CD8-positive, alpha-beta memory T cell (primary cell): ENCODE measurements at regions not wholly inside any gene's neighbourhood (a gene's known extent, or its start where the extent isn't known, plus 50 kb on each side); places are given as distances from the start of the nearest gene placed in this dataset.

Experiments
- CTCF ChIA-PET: fragments of 350-600 bp; sonication (Branson Sonifier 250); formaldehyde crosslinking; loops from one replicate; lab custom pipeline; 2021; ENCODE audit warnings: antibody characterized with exemption; lab: Charles Lee
- POLR2A ChIA-PET: fragments of 350-600 bp; sonication (Branson Sonifier 250); formaldehyde crosslinking; loops from one replicate; lab custom pipeline; 2021; ENCODE audit warnings: antibody characterized with exemption; lab: Charles Lee
- DNase-seq, 5 donors: peaks; one replicate each; pipeline versions ENCODE4 v3.0.0 to v3.0.0-alpha.2; 2020 to 2022; ENCODE audit warnings: mixed read lengths in 1 of 5
- H3K27ac ChIP-seq: one replicate; pipeline ENCODE4 v1.7.0; 2013; ENCODE audit warnings: low read depth, mild to moderate bottlenecking, low read length, moderate library complexity
- H3K27me3 ChIP-seq: 2 replicates; pipeline ENCODE4 v1.7.0; 2013; ENCODE audit warnings: low read length, mild to moderate bottlenecking; ENCODE audit not compliant: insufficient read depth, poor library complexity, severe bottlenecking
- H3K36me3 ChIP-seq: 2 replicates; pipeline ENCODE4 v1.7.0; 2013; ENCODE audit warnings: mild to moderate bottlenecking, low read length, moderate library complexity; ENCODE audit not compliant: insufficient read depth
- H3K4me1 ChIP-seq: 2 replicates; pipeline ENCODE4 v1.7.0; 2013; ENCODE audit warnings: mild to moderate bottlenecking, low read length, moderate library complexity; ENCODE audit not compliant: insufficient read depth
- H3K4me3 ChIP-seq: 2 replicates; pipeline ENCODE4 v1.7.0; 2013; ENCODE audit warnings: mild to moderate bottlenecking, low read length
- H3K9me3 ChIP-seq: 2 replicates; pipeline ENCODE4 v1.7.0; 2013; ENCODE audit warnings: mild to moderate bottlenecking, low read length
- H3K27ac Mint-ChIP-seq, 8 donors: one replicate each; pipeline ENCODE4 v1.8.0; 2020 to 2021; ENCODE audit warnings: mixed read lengths in 8 of 8, mild to moderate bottlenecking in 6 of 8, inconsistent platforms in 3 of 8, moderate library complexity in 3 of 8
- H3K27me3 Mint-ChIP-seq, 2 donors: one replicate each; pipeline ENCODE4 v1.8.0; 2020 to 2021; ENCODE audit warnings: mixed read lengths in 2 of 2, mild to moderate bottlenecking in 1 of 2, moderate library complexity in 1 of 2
- H3K36me3 Mint-ChIP-seq, 3 donors: one replicate each; pipeline ENCODE4 v1.8.0; 2020 to 2021; ENCODE audit warnings: mixed read lengths in 3 of 3, inconsistent platforms in 1 of 3, mild to moderate bottlenecking in 1 of 3
- H3K4me1 Mint-ChIP-seq, 3 donors: one replicate each; pipeline ENCODE4 v1.8.0; 2020 to 2021; ENCODE audit warnings: mixed read lengths in 3 of 3, inconsistent platforms in 1 of 3, mild to moderate bottlenecking in 1 of 3
- H3K4me3 Mint-ChIP-seq, 7 donors: one replicate each; pipeline ENCODE4 v1.8.0; 2020 to 2021; ENCODE audit warnings: mixed read lengths in 7 of 7, mild to moderate bottlenecking in 6 of 7, moderate library complexity in 4 of 7, inconsistent platforms in 2 of 7
- H3K9me3 Mint-ChIP-seq, 5 donors: one replicate each; pipeline ENCODE4 v1.8.0; 2020 to 2022; ENCODE audit warnings: mixed read lengths in 5 of 5, mild to moderate bottlenecking in 3 of 5, moderate library complexity in 2 of 5, inconsistent platforms in 1 of 5

DNA sequence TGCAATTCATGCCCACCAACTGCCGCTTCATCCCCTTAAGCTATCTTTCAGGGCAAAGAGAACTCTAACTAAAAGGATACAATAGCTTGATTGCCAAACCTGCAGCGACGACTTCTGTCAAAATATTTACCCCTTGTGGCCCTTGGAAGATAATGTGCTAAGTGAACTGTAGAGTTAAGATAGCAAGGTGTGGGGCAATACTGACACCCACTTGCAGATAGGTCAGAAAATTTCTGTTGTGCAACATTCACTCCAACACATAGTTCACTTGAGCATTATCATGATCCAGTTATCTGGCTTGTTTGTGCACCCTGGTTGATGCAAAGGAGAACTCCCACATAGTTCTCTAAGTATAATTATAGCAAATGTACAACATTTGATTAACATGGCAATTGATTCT, 55.6 kb downstream of the RHOXF2B start:
- H3K9me3 Mint-ChIP-seq, result no peaks in the 10 kb centered on the region
- CTCF ChIA-PET, result no interaction called here

DNA sequence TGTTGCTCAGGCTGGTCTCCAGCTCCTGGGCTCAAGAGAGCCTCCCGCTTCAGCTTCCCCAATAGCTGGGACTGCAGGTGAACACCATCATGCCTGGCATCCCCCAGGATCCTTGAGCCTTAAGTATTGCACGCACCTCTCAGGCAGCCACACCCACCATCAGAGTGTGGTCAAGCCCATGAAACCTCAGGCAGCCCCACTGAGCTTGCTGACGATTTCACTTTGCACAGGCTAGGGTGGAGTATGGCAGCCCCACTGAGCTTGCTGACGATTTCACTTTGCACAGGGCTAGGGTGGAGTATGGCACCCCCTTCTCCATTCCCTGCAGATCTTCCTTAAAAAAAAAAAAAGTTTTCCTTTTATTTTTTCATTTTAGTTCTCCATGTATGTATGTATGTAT, 57.2 kb downstream of the RHOXF2B start:
- H3K36me3 ChIP-seq, result no peaks in the 10 kb centered on the region
- H3K27me3 Mint-ChIP-seq, result peaks cover 19 to 37% of the 10 kb centered on the region in 2 donors

More for the DNA sequence above, 55.6 kb downstream of the RHOXF2B start:
- H3K27me3 Mint-ChIP-seq, result peaks cover 11 to 29% of the 10 kb centered on the region in 2 donors
- no peak overlapping the region for H3K4me3 Mint-ChIP-seq
- Histone ChIP-seq H3K4me3 (no peak overlapping the region), H3K9me3 (no peaks in the 10 kb centered on the region), H3K27me3 (no peaks in the 10 kb centered on the region), H3K4me1 (no peaks in the 10 kb centered on the region), H3K36me3 (no peaks in the 10 kb centered on the region), H3K27ac (no peak overlapping the region)
- no peak overlapping the region for H3K27ac Mint-ChIP-seq
- H3K4me1 Mint-ChIP-seq, result no peaks in the 10 kb centered on the region
- no peaks in the 10 kb centered on the region for H3K36me3 Mint-ChIP-seq
- DNase-seq, result no peak
- POLR2A ChIA-PET, result no interaction called here

DNA sequence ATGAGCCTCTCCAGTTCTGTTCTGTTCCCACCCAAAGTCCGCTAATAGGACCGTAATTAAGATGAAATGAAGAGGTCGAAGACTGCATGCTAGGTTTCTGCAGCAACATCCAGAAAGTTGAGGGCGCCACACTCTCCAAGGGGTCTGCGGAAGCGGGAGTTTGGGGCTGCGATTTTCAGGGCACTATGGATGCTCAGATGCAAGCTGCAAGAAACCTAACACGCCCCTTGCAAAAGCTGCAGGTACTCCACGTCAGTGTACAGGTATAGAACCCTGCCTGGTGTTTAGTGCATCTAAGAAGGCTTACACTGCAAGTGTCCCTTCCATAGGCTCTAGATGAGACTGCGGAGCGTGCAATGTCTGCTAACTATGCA, 61.4 kb downstream of the RHOXF2B start:
- DNase-seq, result no peak
- CTCF ChIA-PET, result interaction anchor here (1.5 kb wide), 1 partner anchor 68 kb away, joined by 4 read pairs; no protein-coding TSS in a partner anchor
- H3K4me1 Mint-ChIP-seq, result peaks cover 13 to 20% (median 17%) of the 10 kb centered on the region in 3 donors
- peak overlapping the region in 1 of 8 donors; percentile 47 for H3K27ac Mint-ChIP-seq
- POLR2A ChIA-PET, result no interaction called here
- Histone ChIP-seq H3K27ac (no peak overlapping the region), H3K9me3 (no peaks in the 10 kb centered on the region), H3K27me3 (peaks cover 11% of the 10 kb centered on the region), H3K36me3 (no peaks in the 10 kb centered on the region), H3K4me1 (no peaks in the 10 kb centered on the region), H3K4me3 (no peak overlapping the region)
- H3K27me3 Mint-ChIP-seq, result peaks cover 17 to 37% of the 10 kb centered on the region in 2 donors
- H3K4me3 Mint-ChIP-seq, result peak overlapping the region; percentile 41 to 79 (median 69)
- no peaks in the 10 kb centered on the region for H3K36me3 Mint-ChIP-seq
- no peaks in the 10 kb centered on the region for H3K9me3 Mint-ChIP-seq

More for the DNA sequence above, 57.2 kb downstream of the RHOXF2B start:
- ChIA-PET POLR2A (no interaction called here), CTCF (no interaction called here)
- Histone ChIP-seq H3K27ac (no peak overlapping the region), H3K27me3 (no peaks in the 10 kb centered on the region), H3K9me3 (no peaks in the 10 kb centered on the region), H3K4me1 (no peaks in the 10 kb centered on the region), H3K4me3 (no peak overlapping the region)
- no peaks in the 10 kb centered on the region for H3K36me3 Mint-ChIP-seq
- H3K27ac Mint-ChIP-seq, result peak overlapping the region in 1 of 8 donors; percentile 15
- peaks cover 8 to 13% (median 11%) of the 10 kb centered on the region in 3 donors for H3K4me1 Mint-ChIP-seq
- no peaks in the 10 kb centered on the region for H3K9me3 Mint-ChIP-seq
- no peak overlapping the region for H3K4me3 Mint-ChIP-seq
- DNase-seq, result no peak

DNA sequence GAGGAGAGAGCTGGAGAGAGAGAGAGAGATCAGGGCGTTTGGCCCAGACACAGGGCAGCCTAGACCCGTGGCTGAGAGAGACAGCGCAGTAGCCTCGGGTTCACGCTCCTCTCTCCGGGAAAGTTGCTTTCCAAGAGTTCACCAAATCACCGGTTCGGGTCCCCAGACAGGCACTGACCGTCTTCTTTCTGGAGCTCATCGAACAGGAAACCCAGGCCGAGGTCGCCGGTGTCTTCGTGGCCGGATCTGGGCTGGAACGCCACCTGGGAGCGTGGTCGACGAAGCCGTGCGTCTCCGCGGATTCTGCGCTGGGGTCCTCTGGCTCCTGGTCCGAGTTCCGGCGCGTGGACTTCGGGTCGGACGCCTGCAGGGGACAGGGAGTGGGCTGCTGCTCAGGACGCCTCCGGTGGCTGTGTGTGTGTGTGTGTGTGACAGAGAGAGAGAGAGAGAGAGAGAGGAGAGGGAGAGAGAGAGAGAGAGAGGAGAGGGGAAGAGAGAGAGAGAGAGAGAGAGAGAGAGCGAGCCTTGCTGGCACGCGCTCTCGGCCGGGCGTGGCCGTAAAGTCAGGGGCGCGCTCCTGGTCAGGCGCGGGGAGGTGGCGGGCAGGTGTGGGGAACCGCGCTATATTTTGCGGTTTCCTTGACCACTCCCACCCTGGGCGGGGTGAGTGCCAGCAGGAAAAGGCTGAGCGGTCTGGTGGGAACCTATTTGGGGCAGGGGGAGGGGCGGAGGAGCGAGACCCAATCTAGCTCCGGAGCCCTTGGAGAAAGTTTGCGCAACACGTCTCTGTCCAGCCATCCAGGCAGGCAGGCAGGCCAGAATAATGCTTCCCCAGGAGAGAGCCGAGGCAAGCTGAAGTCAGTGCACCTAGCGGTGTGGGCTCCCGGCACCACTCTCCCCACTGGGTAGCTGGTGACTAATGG, 62.1 kb downstream of the RHOXF2B start:
- peaks cover 13 to 20% (median 17%) of the 10 kb centered on the region in 3 donors for H3K4me1 Mint-ChIP-seq
- DNase-seq, result peak in 1 of 5 donors; percentile 8
- peak overlapping the region; percentile 42 to 86 (median 74) for H3K4me3 Mint-ChIP-seq
- H3K27me3 Mint-ChIP-seq, result peaks cover 17 to 37% of the 10 kb centered on the region in 2 donors
- POLR2A ChIA-PET, result no interaction called here
- no peaks in the 10 kb centered on the region for H3K9me3 Mint-ChIP-seq
- H3K27ac Mint-ChIP-seq, result peak overlapping the region in 2 of 8 donors; percentile 47 to 55
- H3K4me3 ChIP-seq, result no peak overlapping the region
- no peaks in the 10 kb centered on the region for H3K4me1 ChIP-seq
- CTCF ChIA-PET, result interaction anchor here (0.8 to 1.5 kb wide), 2 partner anchors 20 to 68 kb away, joined by 3 to 4 read pairs; no protein-coding TSS in a partner anchor
- no peaks in the 10 kb centered on the region for H3K36me3 ChIP-seq
- no peak overlapping the region for H3K27ac ChIP-seq
- no peaks in the 10 kb centered on the region for H3K36me3 Mint-ChIP-seq
- no peaks in the 10 kb centered on the region for H3K9me3 ChIP-seq
- H3K27me3 ChIP-seq, result peaks cover 11% of the 10 kb centered on the region

DNA sequence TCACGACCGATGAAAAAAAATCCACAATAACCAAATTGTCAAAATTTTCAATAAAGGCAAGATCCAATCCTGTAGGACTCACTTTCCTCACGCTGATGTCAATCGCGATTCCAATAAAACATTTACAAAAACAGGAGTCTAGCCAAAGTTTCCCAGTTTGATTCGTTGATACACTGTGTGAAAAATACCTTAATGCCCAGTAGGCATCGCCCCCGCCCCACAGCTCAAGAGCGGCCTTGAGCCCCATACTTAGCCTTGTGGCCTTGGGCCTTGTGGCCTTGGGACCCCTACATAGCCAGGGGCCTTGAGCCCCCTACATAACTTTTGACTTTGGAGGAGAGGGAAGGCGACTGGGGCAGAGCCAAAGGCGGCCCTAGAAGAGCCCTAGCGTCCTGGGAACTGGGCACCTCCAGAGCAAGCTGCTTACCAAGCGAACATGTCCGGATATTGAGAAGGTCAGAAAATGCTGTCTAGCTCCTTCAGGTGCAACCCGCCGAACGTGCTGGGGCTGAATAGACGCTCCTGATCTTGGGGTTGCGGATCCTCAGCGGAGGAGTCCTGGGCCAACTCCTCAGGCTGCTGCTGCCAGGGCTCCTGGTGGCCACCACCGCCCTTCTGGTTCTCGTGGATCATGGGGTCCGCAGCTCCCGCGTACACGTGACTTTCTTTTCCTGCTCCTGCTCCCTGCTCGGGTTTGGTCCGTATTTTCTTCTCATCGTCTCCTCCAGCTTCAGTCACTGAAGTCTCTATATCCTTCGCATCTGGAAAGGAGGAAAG, 62.9 kb downstream of the RHOXF2B start:
- POLR2A ChIA-PET, result no interaction called here
- H3K27me3 Mint-ChIP-seq, result peaks cover 17 to 36% of the 10 kb centered on the region in 2 donors

DNA sequence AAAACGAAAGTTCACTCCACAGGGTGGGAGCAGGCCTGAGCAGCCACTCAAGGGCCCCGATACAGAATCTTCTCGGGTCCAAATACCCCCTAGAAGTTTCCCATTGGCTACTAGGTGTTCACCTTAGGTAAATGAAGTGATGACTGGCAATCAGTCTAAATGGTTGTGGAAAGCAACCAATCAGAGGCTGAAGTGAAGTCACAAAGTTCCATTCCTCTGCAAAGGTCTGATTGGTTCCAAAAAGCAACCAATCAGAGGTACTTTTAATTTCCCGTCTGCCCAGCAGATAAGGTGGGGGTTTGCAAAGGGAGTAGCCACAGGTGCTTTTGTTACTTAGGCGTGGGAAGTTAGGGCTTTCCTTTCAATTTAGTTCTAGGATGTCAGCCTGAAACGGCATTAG, 58.2 kb upstream of the NKAP start:
- no peak for DNase-seq
- Histone ChIP-seq H3K27ac (no peak overlapping the region), H3K36me3 (no peaks in the 10 kb centered on the region), H3K4me1 (no peaks in the 10 kb centered on the region), H3K27me3 (peaks cover 12% of the 10 kb centered on the region), H3K4me3 (no peak overlapping the region), H3K9me3 (no peaks in the 10 kb centered on the region)
- no peak overlapping the region for H3K27ac Mint-ChIP-seq
- H3K36me3 Mint-ChIP-seq, result no peaks in the 10 kb centered on the region
- no peak overlapping the region for H3K4me3 Mint-ChIP-seq
- ChIA-PET CTCF (no interaction called here), POLR2A (interaction anchor here (0.6 kb wide), 1 partner anchor 173 kb away, joined by 3 read pairs; no protein-coding TSS in a partner anchor)
- no peaks in the 10 kb centered on the region for H3K9me3 Mint-ChIP-seq
- H3K4me1 Mint-ChIP-seq, result peaks cover 5 to 21% (median 13%) of the 10 kb centered on the region in 3 donors
- peaks cover 39 to 53% of the 10 kb centered on the region in 2 donors for H3K27me3 Mint-ChIP-seq

More for the DNA sequence above, 62.9 kb downstream of the RHOXF2B start:
- Histone ChIP-seq H3K27ac (no peak overlapping the region), H3K36me3 (no peaks in the 10 kb centered on the region), H3K4me3 (no peak overlapping the region), H3K4me1 (no peaks in the 10 kb centered on the region), H3K27me3 (peaks cover 11% of the 10 kb centered on the region), H3K9me3 (no peaks in the 10 kb centered on the region)
- H3K4me3 Mint-ChIP-seq, result peak overlapping the region; percentile 48 to 86 (median 74)
- H3K36me3 Mint-ChIP-seq, result no peaks in the 10 kb centered on the region
- H3K27ac Mint-ChIP-seq, result peak overlapping the region in 1 of 8 donors; percentile 55
- no peaks in the 10 kb centered on the region for H3K9me3 Mint-ChIP-seq
- no peak for DNase-seq
- H3K4me1 Mint-ChIP-seq, result peaks cover 13 to 20% (median 17%) of the 10 kb centered on the region in 3 donors
- CTCF ChIA-PET, result interaction anchor here (0.8 to 1.5 kb wide), 2 partner anchors 21 to 67 kb away, joined by 3 to 4 read pairs; no protein-coding TSS in a partner anchor

DNA sequence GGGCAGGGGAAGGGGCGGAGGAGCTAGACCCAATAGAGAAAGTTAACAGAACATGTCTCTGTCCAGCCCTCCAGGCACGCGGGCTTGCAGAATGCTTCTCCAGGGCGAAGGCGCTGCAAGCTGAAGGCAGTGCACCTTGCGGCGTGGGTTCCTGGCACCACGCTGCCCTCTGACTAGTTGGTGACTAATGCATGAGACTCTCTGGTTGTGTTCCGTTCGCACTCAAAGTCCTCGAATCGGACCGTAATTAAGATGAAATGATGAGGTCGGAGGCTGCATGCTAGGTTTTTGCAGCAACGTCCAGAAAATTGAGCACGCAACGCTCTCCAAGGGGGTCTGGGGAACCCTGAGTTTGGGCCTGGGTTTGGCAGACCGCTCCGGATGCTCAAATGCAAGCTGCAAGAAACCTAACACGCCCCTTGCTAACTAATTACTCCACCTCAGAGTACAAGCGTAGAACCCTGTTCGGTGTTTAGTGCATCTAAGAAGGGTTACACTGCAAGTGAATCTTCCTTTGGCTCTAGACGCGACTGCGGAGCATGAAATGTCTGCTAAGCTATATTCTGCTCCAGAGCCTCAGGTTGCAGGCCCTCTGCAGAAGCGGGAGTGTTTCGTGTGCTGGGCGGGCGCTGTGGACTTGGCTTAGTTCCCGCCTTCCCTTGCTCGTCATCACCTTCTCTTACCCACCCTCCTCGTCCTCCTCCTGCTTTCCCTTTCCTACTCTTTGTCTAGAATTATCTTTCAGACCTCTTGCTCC, 57.1 kb upstream of the NKAP start:
- Mint-ChIP-seq H3K36me3 (no peaks in the 10 kb centered on the region), H3K9me3 (no peaks in the 10 kb centered on the region), H3K27me3 (peaks cover 49 to 60% of the 10 kb centered on the region in 2 donors), H3K27ac (no peak overlapping the region), H3K4me1 (peaks cover 5 to 21% (median 13%) of the 10 kb centered on the region in 3 donors), H3K4me3 (peak overlapping the region in 6 of 7 donors; percentile 36 to 75 (median 56))
- peaks cover 23% of the 10 kb centered on the region for H3K27me3 ChIP-seq
- CTCF ChIA-PET, result no interaction called here
- no peak overlapping the region for H3K27ac ChIP-seq
- H3K4me3 ChIP-seq, result no peak overlapping the region
- no peaks in the 10 kb centered on the region for H3K36me3 ChIP-seq
- no peaks in the 10 kb centered on the region for H3K4me1 ChIP-seq
- no peak for DNase-seq
- H3K9me3 ChIP-seq, result no peaks in the 10 kb centered on the region
- POLR2A ChIA-PET, result no interaction called here
